DND-41 (cell line): ENCODE measurements at regions not wholly inside any gene's neighbourhood (a gene's known extent, or its start where the extent isn't known, plus 50 kb on each side); places are given as distances from the start of the nearest gene placed in this dataset.

Experiments
- EZH2 ChIP-seq: IDR thresholded peaks from 3 replicates; pipeline ENCODE4 v1.6.1; 2012; ENCODE audit warnings: borderline replicate concordance, low read depth, mild to moderate bottlenecking, moderate library complexity, low read length, inconsistent platforms; ENCODE audit not compliant: severe bottlenecking
- TF ChIP-seq, protein P1 (sequence below): IDR thresholded peaks from 2 replicates; pipeline ENCODE4 v1.5.1; 2012; ENCODE audit warnings: borderline replicate concordance, low read length, moderate library complexity, mild to moderate bottlenecking; ENCODE audit not compliant: poor library complexity, severe bottlenecking; ENCODE audit errors: extremely low read depth

GRCh38 chr18:40939656-40940515 lies 1015.1 kb upstream of the PIK3C3 start:
- TF ChIP-seq, protein P1, sequence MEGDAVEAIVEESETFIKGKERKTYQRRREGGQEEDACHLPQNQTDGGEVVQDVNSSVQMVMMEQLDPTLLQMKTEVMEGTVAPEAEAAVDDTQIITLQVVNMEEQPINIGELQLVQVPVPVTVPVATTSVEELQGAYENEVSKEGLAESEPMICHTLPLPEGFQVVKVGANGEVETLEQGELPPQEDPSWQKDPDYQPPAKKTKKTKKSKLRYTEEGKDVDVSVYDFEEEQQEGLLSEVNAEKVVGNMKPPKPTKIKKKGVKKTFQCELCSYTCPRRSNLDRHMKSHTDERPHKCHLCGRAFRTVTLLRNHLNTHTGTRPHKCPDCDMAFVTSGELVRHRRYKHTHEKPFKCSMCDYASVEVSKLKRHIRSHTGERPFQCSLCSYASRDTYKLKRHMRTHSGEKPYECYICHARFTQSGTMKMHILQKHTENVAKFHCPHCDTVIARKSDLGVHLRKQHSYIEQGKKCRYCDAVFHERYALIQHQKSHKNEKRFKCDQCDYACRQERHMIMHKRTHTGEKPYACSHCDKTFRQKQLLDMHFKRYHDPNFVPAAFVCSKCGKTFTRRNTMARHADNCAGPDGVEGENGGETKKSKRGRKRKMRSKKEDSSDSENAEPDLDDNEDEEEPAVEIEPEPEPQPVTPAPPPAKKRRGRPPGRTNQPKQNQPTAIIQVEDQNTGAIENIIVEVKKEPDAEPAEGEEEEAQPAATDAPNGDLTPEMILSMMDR = no peak
- no peak for TF ChIP-seq EZH2
